ENCODE measurements at regions not wholly inside any gene's neighbourhood (a gene's known extent, or its start where the extent isn't known, plus 50 kb on each side); places are given as distances from the start of the nearest gene placed in this dataset.

DNA sequence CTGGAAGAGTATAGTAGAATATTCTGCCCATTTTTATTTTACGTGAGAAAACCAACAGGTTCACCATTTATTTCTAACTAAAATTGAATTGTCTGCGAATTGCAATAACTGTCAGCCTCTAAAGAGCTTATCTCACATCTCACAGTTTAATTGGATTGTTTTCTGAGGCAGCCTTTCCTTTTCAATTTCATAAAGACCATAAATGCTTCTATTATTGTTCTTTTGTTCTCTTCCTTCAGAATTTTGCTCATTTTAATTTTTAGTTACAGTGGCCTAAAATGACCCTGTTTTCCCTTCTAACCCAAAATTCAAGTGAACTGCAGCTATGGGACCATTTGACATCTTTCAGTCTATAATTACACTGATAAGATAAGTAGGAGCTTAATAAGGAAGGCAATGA is 147.6 kb downstream of the KLHL28 start:
- Histone ChIP-seq H3K27ac (ENCODE audit: low read depth, low read length, poor library complexity, severe bottlenecking) (no peak overlapping the region), H3K4me3 (ENCODE audit: low read depth, low read length, poor library complexity, severe bottlenecking) (no peak overlapping the region), H3K4me1 (ENCODE audit: insufficient read depth, low read length, poor library complexity, severe bottlenecking) (peaks cover 8% of the 10 kb centered on the region), H3K36me3 (ENCODE audit: insufficient read depth, low read length, poor library complexity, severe bottlenecking) (no peaks in the 10 kb centered on the region), H3K9me3 (ENCODE audit: low read depth, low read length, poor library complexity, severe bottlenecking) (no peaks in the 10 kb centered on the region), H3K27me3 (replicated peaks; ENCODE audit: insufficient read depth, low read depth, low read length, poor library complexity) (no peaks in the 10 kb centered on the region)
- intact Hi-C loops (cut with micrococcal nuclease; ENCODE audit: unreplicated experiment): no loop called here
- POLR2A ChIA-PET (ENCODE audit: low non-redundant PET): no interaction called here
- CTCF ChIA-PET: no interaction called here
- no TSS peak for BruUV-seq (replicated peaks)
- DNase-seq (ENCODE audit: low spot score): no peak
- no peak for TF ChIP-seq EZH2 (IDR thresholded peaks at IDR 0.05; ENCODE audit: borderline replicate concordance, low read depth, low read length, poor library complexity, severe bottlenecking)
- TF ChIP-seq, protein P1, sequence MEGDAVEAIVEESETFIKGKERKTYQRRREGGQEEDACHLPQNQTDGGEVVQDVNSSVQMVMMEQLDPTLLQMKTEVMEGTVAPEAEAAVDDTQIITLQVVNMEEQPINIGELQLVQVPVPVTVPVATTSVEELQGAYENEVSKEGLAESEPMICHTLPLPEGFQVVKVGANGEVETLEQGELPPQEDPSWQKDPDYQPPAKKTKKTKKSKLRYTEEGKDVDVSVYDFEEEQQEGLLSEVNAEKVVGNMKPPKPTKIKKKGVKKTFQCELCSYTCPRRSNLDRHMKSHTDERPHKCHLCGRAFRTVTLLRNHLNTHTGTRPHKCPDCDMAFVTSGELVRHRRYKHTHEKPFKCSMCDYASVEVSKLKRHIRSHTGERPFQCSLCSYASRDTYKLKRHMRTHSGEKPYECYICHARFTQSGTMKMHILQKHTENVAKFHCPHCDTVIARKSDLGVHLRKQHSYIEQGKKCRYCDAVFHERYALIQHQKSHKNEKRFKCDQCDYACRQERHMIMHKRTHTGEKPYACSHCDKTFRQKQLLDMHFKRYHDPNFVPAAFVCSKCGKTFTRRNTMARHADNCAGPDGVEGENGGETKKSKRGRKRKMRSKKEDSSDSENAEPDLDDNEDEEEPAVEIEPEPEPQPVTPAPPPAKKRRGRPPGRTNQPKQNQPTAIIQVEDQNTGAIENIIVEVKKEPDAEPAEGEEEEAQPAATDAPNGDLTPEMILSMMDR (conservative IDR thresholded peaks at IDR 0.05; ENCODE audit: low read depth, low read length): no peak

DNA sequence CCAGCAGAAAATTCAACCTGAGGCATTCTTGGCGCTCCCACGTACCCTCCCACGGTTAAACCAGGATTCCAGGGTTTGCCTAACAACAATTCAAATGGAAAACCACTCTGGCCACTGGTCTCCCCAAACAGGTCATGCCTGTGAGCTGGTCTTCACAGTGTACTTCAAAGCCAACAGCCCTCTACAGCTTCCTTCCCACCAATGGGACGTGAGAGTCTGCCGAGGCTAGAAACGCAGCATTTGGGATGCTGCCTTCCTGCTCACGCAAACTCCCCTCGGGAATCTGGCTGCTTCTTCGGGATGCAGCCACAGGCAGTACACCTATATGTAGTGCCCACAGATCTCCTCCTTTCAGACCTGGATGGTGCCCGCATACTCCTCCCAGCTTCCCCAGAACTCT is 149.1 kb downstream of the KLHL28 start:
- CTCF ChIA-PET: no interaction called here
- Histone ChIP-seq H3K27ac (ENCODE audit: low read depth, low read length, poor library complexity, severe bottlenecking) (no peak overlapping the region), H3K4me3 (ENCODE audit: low read depth, low read length, poor library complexity, severe bottlenecking) (no peak overlapping the region), H3K27me3 (replicated peaks; ENCODE audit: insufficient read depth, low read depth, low read length, poor library complexity) (no peaks in the 10 kb centered on the region), H3K4me1 (ENCODE audit: insufficient read depth, low read length, poor library complexity, severe bottlenecking) (peaks cover 8% of the 10 kb centered on the region), H3K9me3 (ENCODE audit: low read depth, low read length, poor library complexity, severe bottlenecking) (no peaks in the 10 kb centered on the region), H3K36me3 (ENCODE audit: insufficient read depth, low read length, poor library complexity, severe bottlenecking) (no peaks in the 10 kb centered on the region)
- intact Hi-C loops (cut with micrococcal nuclease; ENCODE audit: unreplicated experiment): no loop called here
- BruUV-seq (replicated peaks): no TSS peak
- POLR2A ChIA-PET (ENCODE audit: low non-redundant PET): no interaction called here
- no peak for DNase-seq (ENCODE audit: low spot score)
- no peak for TF ChIP-seq EZH2 (IDR thresholded peaks at IDR 0.05; ENCODE audit: borderline replicate concordance, low read depth, low read length, poor library complexity, severe bottlenecking)
- TF ChIP-seq, protein P1 (conservative IDR thresholded peaks at IDR 0.05; ENCODE audit: low read depth, low read length): no peak

DNA sequence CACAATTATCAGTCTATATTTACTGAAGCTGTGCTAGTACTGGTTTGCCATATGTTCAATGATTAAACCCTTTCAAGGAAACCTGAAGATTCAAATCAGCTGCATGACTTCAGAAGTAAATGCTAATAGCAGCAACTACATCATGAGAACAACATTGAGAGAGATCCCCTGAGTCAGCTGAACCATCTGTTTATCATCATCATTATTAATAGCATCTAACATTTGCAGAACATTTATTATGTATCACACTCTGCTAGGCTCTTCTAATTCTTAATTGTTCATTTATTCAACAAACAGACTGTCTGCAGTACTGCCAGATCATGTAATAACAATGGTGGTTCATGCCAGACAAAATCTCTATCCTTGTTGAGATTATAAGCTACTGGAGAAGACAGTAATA is 157.4 kb downstream of the KLHL28 start:
- CTCF ChIA-PET: no interaction called here
- no peak for DNase-seq (ENCODE audit: low spot score)
- H3K9me3 ChIP-seq (ENCODE audit: low read depth, low read length, poor library complexity, severe bottlenecking): no peaks in the 10 kb centered on the region
- intact Hi-C loops (cut with micrococcal nuclease; ENCODE audit: unreplicated experiment): loop anchor here (5.0 to 10.0 kb wide), 4 partner anchors 147 to 1300 kb away; no protein-coding TSS in a partner anchor
- H3K27ac ChIP-seq (ENCODE audit: low read depth, low read length, poor library complexity, severe bottlenecking): no peak overlapping the region
- H3K27me3 ChIP-seq (replicated peaks; ENCODE audit: insufficient read depth, low read depth, low read length, poor library complexity): no peaks in the 10 kb centered on the region
- TF ChIP-seq, protein P1 (conservative IDR thresholded peaks at IDR 0.05; ENCODE audit: low read depth, low read length): no peak
- no peak for TF ChIP-seq EZH2 (IDR thresholded peaks at IDR 0.05; ENCODE audit: borderline replicate concordance, low read depth, low read length, poor library complexity, severe bottlenecking)
- no TSS peak for BruUV-seq (replicated peaks)
- peaks cover 5% of the 10 kb centered on the region for H3K4me1 ChIP-seq (ENCODE audit: insufficient read depth, low read length, poor library complexity, severe bottlenecking)
- H3K4me3 ChIP-seq (ENCODE audit: low read depth, low read length, poor library complexity, severe bottlenecking): no peak overlapping the region
- POLR2A ChIA-PET (ENCODE audit: low non-redundant PET): no interaction called here
- H3K36me3 ChIP-seq (ENCODE audit: insufficient read depth, low read length, poor library complexity, severe bottlenecking): no peaks in the 10 kb centered on the region
